ENCODE measurements at regions not wholly inside any gene's neighbourhood (a gene's known extent, or its start where the extent isn't known, plus 50 kb on each side); places are given as distances from the start of the nearest gene placed in this dataset.

DNA sequence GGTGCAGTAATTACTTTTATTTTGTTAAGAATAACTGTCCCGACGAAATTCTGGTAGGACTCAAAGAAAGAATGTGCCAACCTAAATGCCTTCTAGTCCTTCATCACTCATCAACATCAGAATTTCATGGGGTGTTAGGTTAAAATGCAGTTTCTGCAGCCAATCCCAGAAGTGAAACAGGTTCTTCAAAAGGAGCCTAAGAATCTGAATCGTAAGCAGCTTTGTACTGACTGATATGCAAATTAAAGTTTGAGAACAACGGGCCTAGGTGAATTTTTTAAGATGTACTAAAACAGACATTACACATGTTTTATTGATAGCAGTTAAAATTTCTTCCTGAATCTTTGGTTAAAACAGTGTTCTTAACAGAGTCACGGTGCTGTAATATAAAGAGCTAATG lies 140.3 kb upstream of the ZC3H15 start:
- TF ChIP-seq, protein P1, sequence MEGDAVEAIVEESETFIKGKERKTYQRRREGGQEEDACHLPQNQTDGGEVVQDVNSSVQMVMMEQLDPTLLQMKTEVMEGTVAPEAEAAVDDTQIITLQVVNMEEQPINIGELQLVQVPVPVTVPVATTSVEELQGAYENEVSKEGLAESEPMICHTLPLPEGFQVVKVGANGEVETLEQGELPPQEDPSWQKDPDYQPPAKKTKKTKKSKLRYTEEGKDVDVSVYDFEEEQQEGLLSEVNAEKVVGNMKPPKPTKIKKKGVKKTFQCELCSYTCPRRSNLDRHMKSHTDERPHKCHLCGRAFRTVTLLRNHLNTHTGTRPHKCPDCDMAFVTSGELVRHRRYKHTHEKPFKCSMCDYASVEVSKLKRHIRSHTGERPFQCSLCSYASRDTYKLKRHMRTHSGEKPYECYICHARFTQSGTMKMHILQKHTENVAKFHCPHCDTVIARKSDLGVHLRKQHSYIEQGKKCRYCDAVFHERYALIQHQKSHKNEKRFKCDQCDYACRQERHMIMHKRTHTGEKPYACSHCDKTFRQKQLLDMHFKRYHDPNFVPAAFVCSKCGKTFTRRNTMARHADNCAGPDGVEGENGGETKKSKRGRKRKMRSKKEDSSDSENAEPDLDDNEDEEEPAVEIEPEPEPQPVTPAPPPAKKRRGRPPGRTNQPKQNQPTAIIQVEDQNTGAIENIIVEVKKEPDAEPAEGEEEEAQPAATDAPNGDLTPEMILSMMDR (IDR thresholded peaks at IDR 0.05): no peak
- TF ChIP-seq EP300 (IDR thresholded peaks at IDR 0.05) (no peak), POLR2AphosphoS5 (IDR thresholded peaks at IDR 0.05) (no peak)
